ENCODE measurements at regions not wholly inside any gene's neighbourhood (a gene's known extent, or its start where the extent isn't known, plus 50 kb on each side); places are given as distances from the start of the nearest gene placed in this dataset.
"Not testable (repeated sequence)": the region's sequence is repeated elsewhere in the genome, so short reads cannot be mapped to it uniquely, and the experiment has no call there.

DNA sequence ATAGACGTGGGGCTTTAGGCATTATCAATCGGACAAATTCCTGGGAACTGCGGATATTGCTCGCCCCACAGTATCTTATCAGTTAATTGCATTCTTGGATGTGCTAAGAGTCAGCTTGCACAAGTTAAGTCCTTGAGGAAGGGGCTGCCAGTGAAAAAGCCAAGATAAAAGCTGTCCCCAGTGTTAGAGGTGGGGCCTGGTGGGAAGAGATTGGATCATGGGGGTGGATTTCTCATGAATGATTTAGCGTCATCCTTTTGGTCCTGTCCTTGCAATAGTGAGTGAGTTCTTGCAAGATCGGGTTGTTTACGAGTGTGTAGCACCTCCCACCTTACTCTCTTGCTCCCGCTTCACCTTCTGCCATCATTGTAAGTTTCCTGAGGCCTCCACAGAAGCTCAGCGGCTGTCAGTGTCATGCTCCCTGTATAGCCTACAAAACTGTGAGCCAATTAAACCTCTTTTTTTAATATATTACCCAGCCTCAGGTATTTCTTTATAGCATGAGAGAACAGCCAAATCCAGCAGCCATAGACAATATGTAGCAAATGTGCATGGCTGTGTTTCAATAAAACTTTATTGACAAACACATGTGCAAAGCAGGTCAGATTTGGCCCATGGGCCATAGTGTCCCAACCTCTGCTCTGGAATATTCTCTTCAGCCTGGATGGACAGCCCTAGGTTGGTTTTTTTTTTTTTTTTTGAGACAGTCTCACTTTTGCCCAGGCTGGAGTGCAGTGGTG lies 189.2 kb downstream of the OTOP1 start:
- H3K36me3 ChIP-seq (ENCODE audit: insufficient read depth, low read length, poor library complexity, severe bottlenecking); CTCF ChIA-PET; BruUV-seq (replicated peaks); intact Hi-C loops (cut with micrococcal nuclease; ENCODE audit: unreplicated experiment); POLR2A ChIA-PET (ENCODE audit: low non-redundant PET); H3K9me3 ChIP-seq (ENCODE audit: low read depth, low read length, poor library complexity, severe bottlenecking); H3K27me3 ChIP-seq (replicated peaks; ENCODE audit: insufficient read depth, low read depth, low read length, poor library complexity); H3K27ac ChIP-seq (ENCODE audit: low read depth, low read length, poor library complexity, severe bottlenecking); H3K4me3 ChIP-seq (ENCODE audit: low read depth, low read length, poor library complexity, severe bottlenecking); DNase-seq (ENCODE audit: low spot score); H3K4me1 ChIP-seq (ENCODE audit: insufficient read depth, low read length, poor library complexity, severe bottlenecking): not testable (repeated sequence)

- peaks cover 31% of the 10 kb centered on the region for H3K27me3 ChIP-seq (replicated peaks; ENCODE audit: insufficient read depth, low read depth, low read length, poor library complexity)
- DNase-seq (ENCODE audit: low spot score); intact Hi-C loops (cut with micrococcal nuclease; ENCODE audit: unreplicated experiment); H3K4me1 ChIP-seq (ENCODE audit: insufficient read depth, low read length, poor library complexity, severe bottlenecking); BruUV-seq (replicated peaks); CTCF ChIA-PET; H3K27ac ChIP-seq (ENCODE audit: low read depth, low read length, poor library complexity, severe bottlenecking); H3K9me3 ChIP-seq (ENCODE audit: low read depth, low read length, poor library complexity, severe bottlenecking); H3K36me3 ChIP-seq (ENCODE audit: insufficient read depth, low read length, poor library complexity, severe bottlenecking); POLR2A ChIA-PET (ENCODE audit: low non-redundant PET); H3K4me3 ChIP-seq (ENCODE audit: low read depth, low read length, poor library complexity, severe bottlenecking): not testable (repeated sequence)
Measured at GRCh38 chr4:4045823-4046222, 180.9 kb downstream of the OTOP1 start.

DNA sequence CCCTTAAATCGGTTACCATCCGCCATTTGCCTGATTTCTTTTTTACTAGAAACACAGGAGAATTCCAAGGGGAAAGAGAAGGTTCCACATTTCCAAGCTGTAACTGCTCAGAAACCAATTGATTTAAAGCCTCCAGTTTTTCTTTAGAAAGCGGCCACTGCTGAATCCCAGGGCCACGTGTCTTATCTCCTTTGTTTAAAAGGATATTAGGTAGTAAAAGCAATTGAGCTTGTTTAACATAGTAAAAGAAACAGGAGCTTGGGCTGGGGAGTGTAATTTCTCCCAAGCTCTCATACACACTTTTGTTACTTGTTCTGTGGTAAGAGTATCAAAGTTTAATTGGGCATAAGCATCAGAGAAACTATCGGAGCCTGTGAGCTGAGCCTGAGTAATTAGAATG lies 180.0 kb downstream of the OTOP1 start:
- H3K4me3 ChIP-seq (ENCODE audit: low read depth, low read length, poor library complexity, severe bottlenecking); H3K27ac ChIP-seq (ENCODE audit: low read depth, low read length, poor library complexity, severe bottlenecking); H3K4me1 ChIP-seq (ENCODE audit: insufficient read depth, low read length, poor library complexity, severe bottlenecking); BruUV-seq (replicated peaks); H3K36me3 ChIP-seq (ENCODE audit: insufficient read depth, low read length, poor library complexity, severe bottlenecking); H3K9me3 ChIP-seq (ENCODE audit: low read depth, low read length, poor library complexity, severe bottlenecking); CTCF ChIA-PET; DNase-seq (ENCODE audit: low spot score); POLR2A ChIA-PET (ENCODE audit: low non-redundant PET); intact Hi-C loops (cut with micrococcal nuclease; ENCODE audit: unreplicated experiment): not testable (repeated sequence)
- H3K27me3 ChIP-seq (replicated peaks; ENCODE audit: insufficient read depth, low read depth, low read length, poor library complexity), result peaks cover 31% of the 10 kb centered on the region

- DNase-seq (ENCODE audit: low spot score); intact Hi-C loops (cut with micrococcal nuclease; ENCODE audit: unreplicated experiment); POLR2A ChIA-PET (ENCODE audit: low non-redundant PET); H3K36me3 ChIP-seq (ENCODE audit: insufficient read depth, low read length, poor library complexity, severe bottlenecking); H3K4me1 ChIP-seq (ENCODE audit: insufficient read depth, low read length, poor library complexity, severe bottlenecking); CTCF ChIA-PET; H3K27ac ChIP-seq (ENCODE audit: low read depth, low read length, poor library complexity, severe bottlenecking); BruUV-seq (replicated peaks); H3K9me3 ChIP-seq (ENCODE audit: low read depth, low read length, poor library complexity, severe bottlenecking); H3K4me3 ChIP-seq (ENCODE audit: low read depth, low read length, poor library complexity, severe bottlenecking): not testable (repeated sequence)
- peaks cover 31% of the 10 kb centered on the region for H3K27me3 ChIP-seq (replicated peaks; ENCODE audit: insufficient read depth, low read depth, low read length, poor library complexity)
Measured at GRCh38 chr4:4047202-4047601, 179.5 kb downstream of the OTOP1 start.

DNA sequence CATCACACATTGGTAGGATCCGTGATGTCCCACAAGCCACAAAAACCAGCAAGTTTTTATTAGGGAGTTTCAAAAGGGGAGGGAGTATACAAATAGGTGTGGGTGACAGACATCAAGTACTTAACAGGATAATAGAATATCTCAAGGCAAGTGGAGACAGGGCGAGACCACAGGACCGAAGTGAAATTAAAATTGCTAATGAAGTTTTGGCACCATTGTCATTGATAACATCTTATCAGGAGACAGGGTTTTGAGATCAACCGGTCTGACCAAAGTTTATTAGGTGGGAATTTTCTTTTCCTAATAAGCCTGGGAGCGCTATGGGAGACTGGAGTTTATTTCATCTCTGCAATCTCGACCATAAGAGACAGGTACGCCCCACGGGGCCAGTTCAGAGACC lies 178.5 kb downstream of the OTOP1 start:
- intact Hi-C loops (cut with micrococcal nuclease; ENCODE audit: unreplicated experiment); H3K36me3 ChIP-seq (ENCODE audit: insufficient read depth, low read length, poor library complexity, severe bottlenecking); H3K27ac ChIP-seq (ENCODE audit: low read depth, low read length, poor library complexity, severe bottlenecking); CTCF ChIA-PET; DNase-seq (ENCODE audit: low spot score); H3K4me3 ChIP-seq (ENCODE audit: low read depth, low read length, poor library complexity, severe bottlenecking); H3K4me1 ChIP-seq (ENCODE audit: insufficient read depth, low read length, poor library complexity, severe bottlenecking); BruUV-seq (replicated peaks); H3K9me3 ChIP-seq (ENCODE audit: low read depth, low read length, poor library complexity, severe bottlenecking); POLR2A ChIA-PET (ENCODE audit: low non-redundant PET): not testable (repeated sequence)
- peaks cover 31% of the 10 kb centered on the region for H3K27me3 ChIP-seq (replicated peaks; ENCODE audit: insufficient read depth, low read depth, low read length, poor library complexity)

GRCh38 chr4:4050781-4051180 lies 175.9 kb downstream of the OTOP1 start:
- intact Hi-C loops (cut with micrococcal nuclease; ENCODE audit: unreplicated experiment); CTCF ChIA-PET; POLR2A ChIA-PET (ENCODE audit: low non-redundant PET): not testable (repeated sequence)

DNA sequence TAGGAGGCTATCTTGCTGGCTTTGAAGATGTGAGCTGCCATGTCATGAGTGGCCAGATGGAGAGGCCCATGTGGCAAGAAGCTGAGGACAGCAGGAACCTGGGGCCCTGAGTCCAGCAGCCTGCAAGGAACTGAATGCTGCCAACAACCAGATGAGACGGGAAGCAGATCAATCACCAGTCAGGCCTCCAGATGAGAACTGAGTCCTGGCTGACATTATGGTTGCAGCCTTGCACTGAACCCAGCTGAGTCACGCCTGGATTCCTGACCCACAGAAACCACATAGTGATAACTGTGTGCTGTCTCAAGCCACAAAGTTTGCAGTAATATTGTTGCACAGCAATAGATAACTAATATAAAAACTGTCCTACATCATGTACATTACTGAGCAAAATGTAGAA lies 173.8 kb downstream of the OTOP1 start:
- H3K27me3 ChIP-seq (replicated peaks; ENCODE audit: insufficient read depth, low read depth, low read length, poor library complexity); DNase-seq (ENCODE audit: low spot score); H3K27ac ChIP-seq (ENCODE audit: low read depth, low read length, poor library complexity, severe bottlenecking); POLR2A ChIA-PET (ENCODE audit: low non-redundant PET); BruUV-seq (replicated peaks); intact Hi-C loops (cut with micrococcal nuclease; ENCODE audit: unreplicated experiment); CTCF ChIA-PET; H3K9me3 ChIP-seq (ENCODE audit: low read depth, low read length, poor library complexity, severe bottlenecking); H3K36me3 ChIP-seq (ENCODE audit: insufficient read depth, low read length, poor library complexity, severe bottlenecking); H3K4me1 ChIP-seq (ENCODE audit: insufficient read depth, low read length, poor library complexity, severe bottlenecking); H3K4me3 ChIP-seq (ENCODE audit: low read depth, low read length, poor library complexity, severe bottlenecking): not testable (repeated sequence)

More at GRCh38 chr4:4050781-4051180, 175.9 kb downstream of the OTOP1 start:
- not testable (repeated sequence) for H3K36me3 ChIP-seq (ENCODE audit: insufficient read depth, low read length, poor library complexity, severe bottlenecking); DNase-seq (ENCODE audit: low spot score); H3K4me1 ChIP-seq (ENCODE audit: insufficient read depth, low read length, poor library complexity, severe bottlenecking); H3K4me3 ChIP-seq (ENCODE audit: low read depth, low read length, poor library complexity, severe bottlenecking); BruUV-seq (replicated peaks); H3K9me3 ChIP-seq (ENCODE audit: low read depth, low read length, poor library complexity, severe bottlenecking); H3K27ac ChIP-seq (ENCODE audit: low read depth, low read length, poor library complexity, severe bottlenecking)
- peaks cover 19% of the 10 kb centered on the region for H3K27me3 ChIP-seq (replicated peaks; ENCODE audit: insufficient read depth, low read depth, low read length, poor library complexity)

GRCh38 chr4:4057226-4057625 lies 169.5 kb downstream of the OTOP1 start:
- intact Hi-C loops (cut with micrococcal nuclease; ENCODE audit: unreplicated experiment); H3K27me3 ChIP-seq (replicated peaks; ENCODE audit: insufficient read depth, low read depth, low read length, poor library complexity); CTCF ChIA-PET; DNase-seq (ENCODE audit: low spot score); H3K4me1 ChIP-seq (ENCODE audit: insufficient read depth, low read length, poor library complexity, severe bottlenecking); H3K27ac ChIP-seq (ENCODE audit: low read depth, low read length, poor library complexity, severe bottlenecking); BruUV-seq (replicated peaks); POLR2A ChIA-PET (ENCODE audit: low non-redundant PET); H3K9me3 ChIP-seq (ENCODE audit: low read depth, low read length, poor library complexity, severe bottlenecking); H3K4me3 ChIP-seq (ENCODE audit: low read depth, low read length, poor library complexity, severe bottlenecking); H3K36me3 ChIP-seq (ENCODE audit: insufficient read depth, low read length, poor library complexity, severe bottlenecking): not testable (repeated sequence)

All from A673 (cell line).